GM23248 (cell line): ENCODE measurements at regions not wholly inside any gene's neighbourhood (a gene's known extent, or its start where the extent isn't known, plus 50 kb on each side); places are given as distances from the start of the nearest gene placed in this dataset.

ENCODE experiments used
- DNase-seq: peaks from one replicate; pipeline ENCODE4 v3.0.0-alpha.2; 2015
- H2AFZ ChIP-seq: fragments of 200-600 bp; sonication (generic); 2 replicates; pipeline ENCODE4 v1.6.1; 2016; ENCODE audit warnings: antibody characterized with exemption
- H3F3A ChIP-seq: fragments of 200-600 bp; sonication (generic); 2 replicates; pipeline ENCODE4 v1.6.1; 2016; ENCODE audit warnings: mild to moderate bottlenecking, antibody characterized with exemption, mixed run types; ENCODE audit not compliant: insufficient read depth
- H3K27ac ChIP-seq: fragments of 200-600 bp; sonication (generic); 2 replicates; pipeline ENCODE4 v1.5.1; 2016; ENCODE audit warnings: mild to moderate bottlenecking
- H3K27me3 ChIP-seq: fragments of 200-600 bp; sonication (generic); replicated peaks from 2 replicates; pipeline ENCODE4 v1.6.1; 2016; ENCODE audit warnings: mild to moderate bottlenecking; ENCODE audit not compliant: insufficient read depth
- H3K36me3 ChIP-seq: fragments of 200-600 bp; sonication (generic); 2 replicates; pipeline ENCODE4 v1.6.1; 2016; ENCODE audit warnings: low read depth, mild to moderate bottlenecking
- H3K4me1 ChIP-seq: fragments of 200-600 bp; sonication (generic); 2 replicates; pipeline ENCODE4 v1.6.1; 2016; ENCODE audit warnings: mild to moderate bottlenecking; ENCODE audit not compliant: insufficient read depth
- H3K4me2 ChIP-seq: fragments of 200-600 bp; sonication (generic); one replicate; pipeline ENCODE4 v1.6.1; 2016; ENCODE audit warnings: mild to moderate bottlenecking; ENCODE audit not compliant: unreplicated experiment
- H3K4me3 ChIP-seq: fragments of 200-600 bp; sonication (generic); 2 replicates; pipeline ENCODE4 v1.5.1; 2016; ENCODE audit warnings: mild to moderate bottlenecking
- H3K79me2 ChIP-seq: fragments of 200-600 bp; sonication (generic); 2 replicates; pipeline ENCODE4 v1.6.1; 2016; ENCODE audit warnings: mild to moderate bottlenecking; ENCODE audit not compliant: insufficient read depth
- H3K9ac ChIP-seq: fragments of 200-600 bp; sonication (generic); 2 replicates; pipeline ENCODE4 v1.6.1; 2016; ENCODE audit warnings: mild to moderate bottlenecking
- H3K9me2 ChIP-seq: fragments of 200-600 bp; sonication (generic); 2 replicates; pipeline ENCODE4 v1.6.1; 2016; ENCODE audit warnings: mixed run types, mild to moderate bottlenecking, moderate library complexity; ENCODE audit not compliant: insufficient read depth
- H3K9me3 ChIP-seq: fragments of 200-600 bp; sonication (generic); one replicate; pipeline ENCODE4 v1.6.1; 2017; ENCODE audit warnings: low read depth
- H4K20me1 ChIP-seq: fragments of 200-600 bp; sonication (generic); 2 replicates; pipeline ENCODE4 v1.6.0; 2016; ENCODE audit not compliant: insufficient read depth
- EZH2 ChIP-seq: fragments of 200-600 bp; sonication (generic); IDR thresholded peaks from 2 replicates; pipeline ENCODE4 v1.6.1; 2018; ENCODE audit warnings: antibody characterized with exemption, mild to moderate bottlenecking; ENCODE audit not compliant: insufficient read depth, poor library complexity, severe bottlenecking
- EZH2phosphoT487 ChIP-seq: fragments of 200-600 bp; sonication (generic); IDR thresholded peaks from 2 replicates; pipeline ENCODE4 v1.6.1; 2018; ENCODE audit warnings: antibody characterized with exemption, moderate library complexity, mild to moderate bottlenecking, low read depth; ENCODE audit not compliant: insufficient read depth
- WGBS, 2 experiments: methylation state at CpG; one replicate each; pipeline ENCODE4 v1.1.6; 2015 to 2017; ENCODE audit warnings: low lambda C conversion rate in 2 of 2, low coverage in 1 of 2; ENCODE audit errors: missing lambda C conversion rate in 2 of 2; 5-methylcytosine and 5-hydroxymethylcytosine counted together
- in situ Hi-C: fragments of 300-500 bp; cut with MboI; formaldehyde crosslinking; loops from 2 replicates; pipeline ENCODE4 v1.15.0; 2020

- Histone ChIP-seq H3K4me1 (no peaks in the 10 kb centered on the region), H3F3A (no peaks in the 10 kb centered on the region), H4K20me1 (no peaks in the 10 kb centered on the region), H3K9me2 (no peaks in the 10 kb centered on the region), H3K79me2 (no peaks in the 10 kb centered on the region), H3K36me3 (no peaks in the 10 kb centered on the region), H3K27ac (no peak overlapping the region), H2AFZ (no peak overlapping the region), H3K4me3 (no peak overlapping the region), H3K27me3 (no peaks in the 10 kb centered on the region), H3K4me2 (no peak overlapping the region), H3K9ac (no peak overlapping the region), H3K9me3 (no peaks in the 10 kb centered on the region)
- TF ChIP-seq EZH2phosphoT487 (no peak), EZH2 (no peak)
- in situ Hi-C loops: no loop called here
- WGBS, 2 experiments: 27 to 29% methylated on average over 3 of the region's 3 CpGs
- no peak for DNase-seq
Measured at GRCh38 chr7:96499532-96499931, 177.6 kb upstream of the SLC25A13 start.

- Histone ChIP-seq H3K79me2 (no peaks in the 10 kb centered on the region), H4K20me1 (no peaks in the 10 kb centered on the region), H2AFZ (no peak overlapping the region), H3K4me3 (no peak overlapping the region), H3K9me2 (no peaks in the 10 kb centered on the region), H3K4me2 (no peak overlapping the region), H3K36me3 (no peaks in the 10 kb centered on the region), H3K27ac (no peak overlapping the region), H3F3A (no peaks in the 10 kb centered on the region), H3K9ac (no peak overlapping the region), H3K4me1 (no peaks in the 10 kb centered on the region), H3K27me3 (no peaks in the 10 kb centered on the region), H3K9me3 (no peaks in the 10 kb centered on the region)
- no peak for DNase-seq
- TF ChIP-seq EZH2: no peak
- TF ChIP-seq EZH2phosphoT487: no peak
- 22 to 34% methylated on average over 2 of the region's 2 CpGs for WGBS, 2 experiments
- in situ Hi-C loops: no loop called here
Measured at GRCh38 chr7:96497567-96497966, 175.7 kb upstream of the SLC25A13 start.

GRCh38 chr7:96495751-96496216, 173.9 kb upstream of the SLC25A13 start:
- H3F3A ChIP-seq: no peaks in the 10 kb centered on the region
- WGBS, 2 experiments: 9 to 10% methylated on average over 6 of the region's 6 CpGs

GRCh38 chr7:96486681-96487080, 164.8 kb upstream of the SLC25A13 start:
- Histone ChIP-seq H3K9ac (no peak overlapping the region), H3K27ac (no peak overlapping the region), H3K9me2 (no peaks in the 10 kb centered on the region), H3K4me1 (no peaks in the 10 kb centered on the region), H3K9me3 (no peaks in the 10 kb centered on the region), H3K27me3 (0 out of 2 replicates have a peak, but pooled peaks cover 4% of the 10 kb centered on the region), H2AFZ (no peak overlapping the region), H3F3A (no peaks in the 10 kb centered on the region), H4K20me1 (no peaks in the 10 kb centered on the region), H3K36me3 (no peaks in the 10 kb centered on the region), H3K4me3 (no peak overlapping the region), H3K4me2 (no peak overlapping the region), H3K79me2 (no peaks in the 10 kb centered on the region)
- TF ChIP-seq EZH2 (no peak), EZH2phosphoT487 (no peak)
- DNase-seq: no peak
- in situ Hi-C loops: no loop called here
- WGBS, 2 experiments: 31 to 33% methylated on average over 4 of the region's 4 CpGs

More at GRCh38 chr7:96495751-96496216, 173.9 kb upstream of the SLC25A13 start:
- H3K79me2 ChIP-seq: no peaks in the 10 kb centered on the region
- no peak overlapping the region for H3K27ac ChIP-seq
- no peaks in the 10 kb centered on the region for H3K9me2 ChIP-seq
- H3K4me3 ChIP-seq: no peak overlapping the region
- in situ Hi-C loops: no loop called here
- no peak overlapping the region for H3K4me2 ChIP-seq
- no peak overlapping the region for H2AFZ ChIP-seq
- 0 out of 2 replicates have a peak, but pooled peaks cover 4% of the 10 kb centered on the region for H3K27me3 ChIP-seq
- no peaks in the 10 kb centered on the region for H4K20me1 ChIP-seq
- no peaks in the 10 kb centered on the region for H3K36me3 ChIP-seq
- no peaks in the 10 kb centered on the region for H3K9me3 ChIP-seq
- no peaks in the 10 kb centered on the region for H3K4me1 ChIP-seq
- no peak overlapping the region for H3K9ac ChIP-seq
- DNase-seq: no peak
- TF ChIP-seq EZH2: no peak
- TF ChIP-seq EZH2phosphoT487: no peak

GRCh38 chr7:96484845-96485244, 162.9 kb upstream of the SLC25A13 start:
- no peak overlapping the region for H3K4me3 ChIP-seq
- WGBS, 2 experiments: 77 to 88% methylated on average over 1 of the region's 1 CpG

More at GRCh38 chr7:96484845-96485244, 162.9 kb upstream of the SLC25A13 start:
- Histone ChIP-seq H3K27ac (no peak overlapping the region), H3K4me1 (no peaks in the 10 kb centered on the region), H3K9me3 (no peaks in the 10 kb centered on the region), H3K79me2 (no peaks in the 10 kb centered on the region), H3K9ac (no peak overlapping the region), H4K20me1 (no peaks in the 10 kb centered on the region), H3K36me3 (no peaks in the 10 kb centered on the region), H3F3A (no peaks in the 10 kb centered on the region), H3K27me3 (no peaks in the 10 kb centered on the region), H3K9me2 (no peaks in the 10 kb centered on the region), H2AFZ (no peak overlapping the region), H3K4me2 (no peak overlapping the region)
- in situ Hi-C loops: no loop called here
- TF ChIP-seq EZH2phosphoT487: no peak
- TF ChIP-seq EZH2: no peak
- no peak for DNase-seq
